Endothelial cell of umbilical vein (primary cell): ENCODE measurements at regions not wholly inside any gene's neighbourhood (a gene's known extent, or its start where the extent isn't known, plus 50 kb on each side); places are given as distances from the start of the nearest gene placed in this dataset.

ENCODE experiments used
- BruUV-seq: library from RNA; stranded (reverse); fragments of 400-500 nt; replicated peaks from 2 replicates; lab custom pipeline; 2021; lab: Mats Ljungman, UMichigan
- CTCF ChIA-PET: fragments of 300-600, 350-600 bp; sonication (Branson Sonifier 250); formaldehyde crosslinking; loops from one replicate; lab custom pipeline; 2021; ENCODE audit warnings: antibody characterized with exemption, inconsistent platforms; lab: Charles Lee
- POLR2A ChIA-PET: fragments of 300-600, 350-600 bp; sonication (Branson Sonifier 250); formaldehyde crosslinking; loops from one replicate; lab custom pipeline; 2021; ENCODE audit warnings: antibody characterized with exemption, inconsistent platforms; lab: Charles Lee
- DNase-seq: peaks from one replicate; pipeline ENCODE4 v3.0.0-alpha.2; 2011; ENCODE audit warnings: low read depth, low spot score
- FAIRE-seq: peaks from 2 replicates; lab custom pipeline; 2011; peaks lifted over from hg19 to GRCh38; lab: Jason Lieb, UNC
- H2AFZ ChIP-seq: 2 replicates; pipeline ENCODE4 v1.6.0; 2012; ENCODE audit warnings: low read depth, low read length, control low read depth, inconsistent platforms
- H3K27ac ChIP-seq: 2 replicates; pipeline ENCODE4 v1.5.1; 2011; ENCODE audit warnings: low read depth, mild to moderate bottlenecking, control low read depth, low read length, moderate library complexity; ENCODE audit not compliant: insufficient read depth
- H3K27me3 ChIP-seq, 2 experiments: 2 replicates each; pipeline versions ENCODE4 v1.6.0 to v1.6.1; 2011; ENCODE audit warnings: low read length in 2 of 2, mixed read lengths in 1 of 2; ENCODE audit not compliant: control insufficient read depth in 2 of 2, insufficient read depth in 2 of 2
- H3K36me3 ChIP-seq, 2 experiments: 2 replicates in 1 of 2; 3 replicates in 1 of 2; pipeline ENCODE4 v1.5.1; 2011; ENCODE audit warnings: low read length in 2 of 2, mild to moderate bottlenecking in 1 of 2, moderate library complexity in 1 of 2; ENCODE audit not compliant: control insufficient read depth in 2 of 2, insufficient read depth in 2 of 2; ENCODE audit errors: extremely low read depth in 1 of 2
- H3K4me1 ChIP-seq: 3 replicates; pipeline ENCODE4 v1.5.1; 2011; ENCODE audit warnings: mild to moderate bottlenecking, low read length; ENCODE audit not compliant: control insufficient read depth, insufficient read depth; ENCODE audit errors: extremely low read depth
- H3K4me2 ChIP-seq: 2 replicates; pipeline ENCODE4 v1.6.1; 2011; ENCODE audit warnings: low read length, control low read depth, mixed read lengths; ENCODE audit not compliant: insufficient read depth
- H3K4me3 ChIP-seq, 3 experiments: fragments of 200-600 bp in 1 of 3; sonication (generic), shearing (Covaris generic) in 1 of 3; replicated peaks in 1 of 3; 2 replicates each; pipeline ENCODE4 v1.5.1; 2011 to 2016; ENCODE audit warnings: control low read depth in 3 of 3, low read length in 3 of 3, mild to moderate bottlenecking in 2 of 3, inconsistent platforms in 1 of 3, low read depth in 1 of 3, moderate library complexity in 1 of 3; ENCODE audit not compliant: insufficient read depth in 1 of 3
- H3K79me2 ChIP-seq: 2 replicates; pipeline ENCODE4 v1.6.0; 2012; ENCODE audit warnings: low read length, inconsistent platforms; ENCODE audit not compliant: control insufficient read depth, insufficient read depth
- H3K9ac ChIP-seq: replicated peaks from 2 replicates; pipeline ENCODE3; 2011; ENCODE audit warnings: low read length, control low read depth; ENCODE audit not compliant: insufficient read depth; ENCODE audit errors: extremely low read depth
- H3K9me1 ChIP-seq: replicated peaks from 3 replicates; pipeline ENCODE4 v1.6.0; 2011; ENCODE audit warnings: mild to moderate bottlenecking, low read length; ENCODE audit not compliant: control insufficient read depth, insufficient read depth; ENCODE audit errors: extremely low read depth
- H3K9me3 ChIP-seq: replicated peaks from 2 replicates; pipeline ENCODE4 v1.5.1; 2012; ENCODE audit warnings: low read length, inconsistent platforms; ENCODE audit not compliant: control insufficient read depth, insufficient read depth
- H4K20me1 ChIP-seq: replicated peaks from 2 replicates; pipeline ENCODE3; 2011; ENCODE audit warnings: mild to moderate bottlenecking, low read length; ENCODE audit not compliant: control insufficient read depth, insufficient read depth; ENCODE audit errors: extremely low read depth
- CTCF ChIP-seq, 2 donors: IDR thresholded peaks; 1 replicate in 1 of 2; 2 replicates in 1 of 2; pipeline ENCODE4 v1.5.1; 2011; ENCODE audit warnings: low read length in 2 of 2, mild to moderate bottlenecking in 2 of 2, moderate library complexity in 2 of 2, control low read depth in 1 of 2, inconsistent platforms in 1 of 2, low read depth in 1 of 2; ENCODE audit not compliant: insufficient read depth in 1 of 2; ENCODE audit errors: extremely low read depth in 1 of 2
- EZH2 ChIP-seq: IDR thresholded peaks from 2 replicates; pipeline ENCODE4 v1.6.1; 2012; ENCODE audit warnings: borderline replicate concordance, low read depth, mild to moderate bottlenecking, moderate library complexity, low read length, inconsistent platforms; ENCODE audit not compliant: severe bottlenecking
- FOS ChIP-seq: IDR thresholded peaks from 2 replicates; pipeline ENCODE4 v1.6.1; 2011; ENCODE audit warnings: mild to moderate bottlenecking, low read length, moderate library complexity, borderline replicate concordance; ENCODE audit not compliant: insufficient read depth
- GATA2 ChIP-seq: IDR thresholded peaks from 2 replicates; pipeline ENCODE4 v1.7.0; 2011; ENCODE audit warnings: low read depth, mild to moderate bottlenecking, moderate library complexity, mixed read lengths, low read length; ENCODE audit not compliant: insufficient read length, insufficient read depth
- JUN ChIP-seq: IDR thresholded peaks from 2 replicates; pipeline ENCODE4 v1.6.1; 2011; ENCODE audit warnings: borderline replicate concordance, low read depth; ENCODE audit not compliant: insufficient read length, insufficient read depth
- MYC ChIP-seq: IDR thresholded peaks from one replicate; pipeline ENCODE4 v1.6.1; 2011; ENCODE audit warnings: mild to moderate bottlenecking, low read depth, low read length
- POLR2A ChIP-seq: IDR thresholded peaks from 2 replicates; pipeline ENCODE4 v1.6.1; 2012; ENCODE audit warnings: low read depth, mild to moderate bottlenecking, control low read depth, low read length
- POLR2AphosphoS5 ChIP-seq: IDR thresholded peaks from 2 replicates; pipeline ENCODE4 v1.6.1; 2012; ENCODE audit warnings: low read depth, mild to moderate bottlenecking, control low read depth, low read length, moderate library complexity; ENCODE audit not compliant: insufficient read depth
- dilution Hi-C: fragments of 300-500 bp; cut with MboI; formaldehyde crosslinking; loops from one replicate; pipeline ENCODE4 v1.15.0; 2019; ENCODE audit warnings: low sequenced_read_pairs; ENCODE audit not compliant: extremely low pct_ligation_motif_present
- intact Hi-C: fragments of 100-400 bp; cut with micrococcal nuclease; formaldehyde crosslinking; loops from one replicate; pipeline ENCODE4 v1.10.0; 2022
- TF ChIP-seq, protein P1 (sequence below): IDR thresholded peaks from 2 replicates; pipeline ENCODE4 v1.6.1; 2011; ENCODE audit not compliant: insufficient read depth, insufficient read length

GRCh38 chr4:131344761-131345160 lies 1804.3 kb upstream of the PCDH10 start:
- H3K4me3 ChIP-seq, result no peak overlapping the region
- no peak for DNase-seq
- H3K9me3 ChIP-seq, result no peaks in the 10 kb centered on the region
- H2AFZ ChIP-seq, result no peak overlapping the region
- H3K27me3 ChIP-seq, result no peaks in the 10 kb centered on the region
- BruUV-seq, result no TSS peak
- ChIA-PET POLR2A (no interaction called here), CTCF (interaction anchor here (0.9 kb wide), 1 partner anchor 14 kb away, joined by 3 read pairs; no protein-coding TSS in a partner anchor)
- H3K4me2 ChIP-seq, result no peak overlapping the region
- no peak for FAIRE-seq
- H4K20me1 ChIP-seq, result no peaks in the 10 kb centered on the region
- H3K79me2 ChIP-seq, result no peaks in the 10 kb centered on the region
- H3K4me1 ChIP-seq, result no peaks in the 10 kb centered on the region
- intact Hi-C loops (no loop called here), dilution Hi-C loops (no loop called here)
- H3K9me1 ChIP-seq, result no peaks in the 10 kb centered on the region
- TF ChIP-seq JUN (no peak), FOS (no peak), GATA2 (no peak), POLR2AphosphoS5 (no peak), MYC (no peak), POLR2A (no peak), EZH2 (no peak), CTCF (IDR thresholded peaks at IDR 0.05; ENCODE audit: extremely low read depth in 1 of 2, insufficient read depth in 1 of 2, low read depth in 1 of 2, low read length in 2 of 2) (no peak)
- TF ChIP-seq, protein P1, sequence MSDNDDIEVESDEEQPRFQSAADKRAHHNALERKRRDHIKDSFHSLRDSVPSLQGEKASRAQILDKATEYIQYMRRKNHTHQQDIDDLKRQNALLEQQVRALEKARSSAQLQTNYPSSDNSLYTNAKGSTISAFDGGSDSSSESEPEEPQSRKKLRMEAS, result no peak
- no peak overlapping the region for H3K9ac ChIP-seq
- H3K27ac ChIP-seq, result no peak overlapping the region
- no peaks in the 10 kb centered on the region for H3K36me3 ChIP-seq
